DOHH2 (cell line): ENCODE measurements at regions not wholly inside any gene's neighbourhood (a gene's known extent, or its start where the extent isn't known, plus 50 kb on each side); places are given as distances from the start of the nearest gene placed in this dataset.
"Not testable (repeated sequence)": the region's sequence is repeated elsewhere in the genome, so short reads cannot be mapped to it uniquely, and the experiment has no call there.

Source experiments
- H3F3A ChIP-seq: fragments of 200-600 bp; sonication (generic), shearing (Covaris generic); 2 replicates; pipeline ENCODE4 v1.6.0; 2016; ENCODE audit warnings: antibody characterized with exemption, mild to moderate bottlenecking; ENCODE audit not compliant: control insufficient read depth, insufficient read depth
- H3K27ac ChIP-seq: fragments of 200-600 bp; sonication (generic); 2 replicates; pipeline ENCODE4 v1.5.1; 2014; ENCODE audit warnings: low read depth, mild to moderate bottlenecking, low read length, moderate library complexity
- H3K27me3 ChIP-seq: fragments of 200-600 bp; sonication (generic); 2 replicates; pipeline ENCODE4 v1.6.1; 2014; ENCODE audit warnings: mild to moderate bottlenecking, low read length, mixed read lengths; ENCODE audit not compliant: control insufficient read depth
- H3K36me3 ChIP-seq: fragments of 200-600 bp; sonication (generic); 2 replicates; pipeline ENCODE4 v1.6.1; 2014; ENCODE audit warnings: mild to moderate bottlenecking, low read length, moderate library complexity, mixed read lengths; ENCODE audit not compliant: control insufficient read depth
- H3K4me1 ChIP-seq: fragments of 200-600 bp; sonication (generic); 2 replicates; pipeline ENCODE4 v1.6.1; 2014; ENCODE audit warnings: mild to moderate bottlenecking, low read length, mixed read lengths; ENCODE audit not compliant: control insufficient read depth
- H3K4me2 ChIP-seq: fragments of 200-600 bp; sonication (generic); 2 replicates; pipeline ENCODE4 v1.6.0; 2014; ENCODE audit warnings: mild to moderate bottlenecking, low read length, moderate library complexity
- H3K4me3 ChIP-seq: fragments of 200-600 bp; sonication (generic); 2 replicates; pipeline ENCODE4 v1.5.1; 2014; ENCODE audit warnings: mild to moderate bottlenecking, low read length, mixed read lengths
- H3K79me2 ChIP-seq: fragments of 200-600 bp; sonication (generic); 2 replicates; pipeline ENCODE4 v1.6.1; 2014; ENCODE audit warnings: mild to moderate bottlenecking, low read length, mixed read lengths; ENCODE audit not compliant: control insufficient read depth
- H3K9me2 ChIP-seq: fragments of 200-600 bp; sonication (generic); replicated peaks from 2 replicates; pipeline ENCODE4 v1.6.1; 2014; ENCODE audit warnings: mild to moderate bottlenecking, low read length, mixed read lengths; ENCODE audit not compliant: control insufficient read depth
- H3K9me3 ChIP-seq: fragments of 200-600 bp; sonication (generic); 2 replicates; pipeline ENCODE4 v1.6.1; 2014; ENCODE audit warnings: antibody characterized with exemption, low read length, mixed read lengths; ENCODE audit not compliant: control insufficient read depth, insufficient read depth
- H4K20me1 ChIP-seq: fragments of 200-600 bp; sonication (generic); 2 replicates; pipeline ENCODE4 v1.6.0; 2014; ENCODE audit warnings: low read depth, mild to moderate bottlenecking, antibody characterized with exemption, low read length, moderate library complexity; ENCODE audit not compliant: control insufficient read depth, insufficient read depth
- EZH2phosphoT487 ChIP-seq: fragments of 200-600 bp; sonication (generic); IDR thresholded peaks from 2 replicates; pipeline ENCODE4 v1.6.1; 2017; ENCODE audit warnings: borderline replicate concordance, mild to moderate bottlenecking, antibody characterized with exemption, low read length, moderate library complexity, mixed read lengths
- TF ChIP-seq, protein P1 (sequence below): fragments of 200-600 bp; sonication (generic); IDR thresholded peaks from one replicate; pipeline ENCODE4 v1.5.1; 2014; ENCODE audit warnings: antibody characterized with exemption, mild to moderate bottlenecking, low read depth, low read length; ENCODE audit not compliant: poor library complexity, severe bottlenecking

DNA sequence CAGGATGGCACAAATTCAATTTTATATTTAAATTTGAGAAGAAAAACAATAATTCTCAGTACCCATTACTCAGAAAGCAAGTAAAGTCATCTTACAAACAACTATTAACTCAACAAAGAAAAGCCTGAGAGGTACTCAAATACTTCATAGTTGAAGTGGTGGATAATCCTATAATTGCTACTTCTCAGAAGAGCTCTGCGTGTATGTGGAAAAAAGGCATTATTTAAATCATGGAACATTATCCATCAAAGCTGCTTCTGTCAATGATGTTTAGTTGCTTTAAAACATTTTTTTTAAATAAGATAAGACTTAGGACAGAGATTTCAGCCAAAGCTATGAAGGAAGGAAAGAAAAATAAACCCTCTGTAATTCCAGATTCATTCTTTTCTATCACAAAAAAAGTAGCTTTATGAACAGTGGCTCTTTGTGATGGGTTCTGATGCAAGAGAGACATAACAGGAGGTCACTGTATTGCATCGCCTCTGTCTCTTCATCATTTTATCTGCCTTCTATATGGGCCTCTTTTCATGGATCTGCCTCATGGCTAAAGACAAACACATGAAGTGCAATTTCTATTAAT lies 367.9 kb upstream of the SLC35B3 start:
- H3K9me3 ChIP-seq: no peaks in the 10 kb centered on the region
- no peaks in the 10 kb centered on the region for H3K9me2 ChIP-seq
- H3K27ac ChIP-seq: no peak overlapping the region
- no peak overlapping the region for H3K4me2 ChIP-seq
- H3K4me3 ChIP-seq: no peak overlapping the region
- H4K20me1 ChIP-seq: no peaks in the 10 kb centered on the region
- H3K27me3 ChIP-seq: no peaks in the 10 kb centered on the region
- TF ChIP-seq, protein P1, sequence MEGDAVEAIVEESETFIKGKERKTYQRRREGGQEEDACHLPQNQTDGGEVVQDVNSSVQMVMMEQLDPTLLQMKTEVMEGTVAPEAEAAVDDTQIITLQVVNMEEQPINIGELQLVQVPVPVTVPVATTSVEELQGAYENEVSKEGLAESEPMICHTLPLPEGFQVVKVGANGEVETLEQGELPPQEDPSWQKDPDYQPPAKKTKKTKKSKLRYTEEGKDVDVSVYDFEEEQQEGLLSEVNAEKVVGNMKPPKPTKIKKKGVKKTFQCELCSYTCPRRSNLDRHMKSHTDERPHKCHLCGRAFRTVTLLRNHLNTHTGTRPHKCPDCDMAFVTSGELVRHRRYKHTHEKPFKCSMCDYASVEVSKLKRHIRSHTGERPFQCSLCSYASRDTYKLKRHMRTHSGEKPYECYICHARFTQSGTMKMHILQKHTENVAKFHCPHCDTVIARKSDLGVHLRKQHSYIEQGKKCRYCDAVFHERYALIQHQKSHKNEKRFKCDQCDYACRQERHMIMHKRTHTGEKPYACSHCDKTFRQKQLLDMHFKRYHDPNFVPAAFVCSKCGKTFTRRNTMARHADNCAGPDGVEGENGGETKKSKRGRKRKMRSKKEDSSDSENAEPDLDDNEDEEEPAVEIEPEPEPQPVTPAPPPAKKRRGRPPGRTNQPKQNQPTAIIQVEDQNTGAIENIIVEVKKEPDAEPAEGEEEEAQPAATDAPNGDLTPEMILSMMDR: no peak
- no peak for TF ChIP-seq EZH2phosphoT487
- no peaks in the 10 kb centered on the region for H3K36me3 ChIP-seq
- no peaks in the 10 kb centered on the region for H3F3A ChIP-seq
- H3K79me2 ChIP-seq: no peaks in the 10 kb centered on the region
- H3K4me1 ChIP-seq: no peaks in the 10 kb centered on the region

DNA sequence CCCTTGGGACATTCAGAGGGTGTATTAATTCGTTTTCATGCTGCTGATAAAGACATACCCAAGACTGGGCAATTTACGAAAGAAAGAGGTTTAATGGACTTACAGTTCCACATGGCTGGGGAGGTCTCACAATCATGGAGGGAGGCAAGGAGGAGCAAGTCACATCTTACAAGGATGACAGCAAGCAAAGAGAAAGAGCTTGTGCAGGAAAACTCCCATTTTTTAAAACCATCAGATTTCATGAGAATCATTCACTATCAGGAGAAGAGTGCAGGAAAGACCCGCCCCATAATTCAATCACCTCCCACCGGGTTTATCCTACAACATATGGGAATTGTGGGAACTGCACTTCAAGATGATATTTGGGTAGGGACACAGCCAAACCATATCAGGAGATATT lies 367.1 kb upstream of the SLC35B3 start:
- H3K9me2 ChIP-seq, H3K27ac ChIP-seq, H4K20me1 ChIP-seq, H3K9me3 ChIP-seq, H3K4me3 ChIP-seq, H3F3A ChIP-seq, H3K4me2 ChIP-seq, H3K27me3 ChIP-seq, H3K36me3 ChIP-seq, H3K79me2 ChIP-seq, H3K4me1 ChIP-seq: not testable (repeated sequence)

GRCh38 chr6:8794420-8794819 lies 359.1 kb upstream of the SLC35B3 start:
- Histone ChIP-seq H3K79me2 (no peaks in the 10 kb centered on the region), H3K4me3 (no peak overlapping the region), H3F3A (no peaks in the 10 kb centered on the region), H3K4me2 (no peak overlapping the region), H3K4me1 (no peaks in the 10 kb centered on the region), H4K20me1 (no peaks in the 10 kb centered on the region), H3K27me3 (no peaks in the 10 kb centered on the region), H3K27ac (no peak overlapping the region), H3K9me3 (no peaks in the 10 kb centered on the region), H3K9me2 (no peaks in the 10 kb centered on the region), H3K36me3 (no peaks in the 10 kb centered on the region)
- TF ChIP-seq, protein P1: no peak
- no peak for TF ChIP-seq EZH2phosphoT487

GRCh38 chr6:8789878-8790277 lies 354.5 kb upstream of the SLC35B3 start:
- H3K4me1 ChIP-seq: no peaks in the 10 kb centered on the region
- TF ChIP-seq, protein P1: no peak
- no peak for TF ChIP-seq EZH2phosphoT487

More at GRCh38 chr6:8789878-8790277, 354.5 kb upstream of the SLC35B3 start:
- no peaks in the 10 kb centered on the region for H3K36me3 ChIP-seq
- H3K9me2 ChIP-seq: no peaks in the 10 kb centered on the region
- no peak overlapping the region for H3K4me2 ChIP-seq
- no peak overlapping the region for H3K27ac ChIP-seq
- H3K4me3 ChIP-seq: no peak overlapping the region
- no peaks in the 10 kb centered on the region for H3F3A ChIP-seq
- no peaks in the 10 kb centered on the region for H3K79me2 ChIP-seq
- H4K20me1 ChIP-seq: no peaks in the 10 kb centered on the region
- H3K9me3 ChIP-seq: no peaks in the 10 kb centered on the region
- H3K27me3 ChIP-seq: no peaks in the 10 kb centered on the region
